GM12878 (cell line): ENCODE measurements at regions not wholly inside any gene's neighbourhood (a gene's known extent, or its start where the extent isn't known, plus 50 kb on each side); places are given as distances from the start of the nearest gene placed in this dataset.

Source experiments
- ATAC-seq: fragments of 200-7000 bp; cut with Tn5 transposase; 3 replicates; pipeline ENCODE4 v1.9.1; 2020; ENCODE audit warnings: mild to moderate bottlenecking, moderate library complexity
- BruUV-seq: library from RNA; stranded (reverse); fragments of 400-500 nt; replicated peaks from 2 replicates; lab custom pipeline; 2021; lab: Mats Ljungman, UMichigan
- CTCF ChIA-PET: fragments of 300-600 bp; sonication (Branson Sonifier 250); formaldehyde crosslinking; extraction: SDS; loops from one replicate; lab custom pipeline; 2021; ENCODE audit warnings: inconsistent platforms; lab: Yijun Ruan, JAX
- POLR2A ChIA-PET: fragments of 350-600 bp; formaldehyde crosslinking; extraction: SDS; loops from one replicate; lab custom pipeline; 2021; ENCODE audit warnings: inconsistent platforms; lab: Charles Lee
- RAD21 ChIA-PET: fragments of 300-600 bp; sonication (Branson Sonifier 250); formaldehyde crosslinking; loops from one replicate; lab custom pipeline; 2023; ENCODE audit warnings: antibody characterized with exemption; ENCODE audit not compliant: unreplicated experiment; lab: Charles Lee
- SMC1A ChIA-PET: fragments of 300-600 bp; sonication (Branson Sonifier 250); formaldehyde crosslinking; loops from one replicate; lab custom pipeline; 2023; ENCODE audit not compliant: unreplicated experiment, uncharacterized antibody; lab: Charles Lee
- DNase-seq: peaks from one replicate; pipeline ENCODE4 v3.0.0-alpha.2; 2011; ENCODE audit warnings: low read depth, low spot score
- FAIRE-seq: peaks from 3 replicates; lab custom pipeline; 2011; peaks lifted over from hg19 to GRCh38; lab: Jason Lieb, UNC
- H2AFZ ChIP-seq: 2 replicates; pipeline ENCODE4 v1.6.0; 2011; ENCODE audit warnings: low read depth, low read length, control low read depth; ENCODE audit not compliant: control insufficient read depth
- H3K27ac ChIP-seq: 2 replicates; pipeline ENCODE4 v1.5.1; 2011; ENCODE audit warnings: control low read depth; ENCODE audit not compliant: control insufficient read depth, insufficient read depth
- H3K27me3 ChIP-seq, 2 experiments: replicated peaks in 1 of 2; 2 replicates each; pipeline versions ENCODE4 v1.6.0 to v1.6.1; 2011; ENCODE audit warnings: low read length in 1 of 2; ENCODE audit not compliant: control insufficient read depth in 2 of 2, insufficient read depth in 2 of 2
- H3K36me3 ChIP-seq, 2 experiments: 2 replicates each; pipeline ENCODE4 v1.5.1; 2011; ENCODE audit warnings: low read length in 1 of 2; ENCODE audit not compliant: control insufficient read depth in 2 of 2, insufficient read depth in 2 of 2
- H3K4me1 ChIP-seq: 2 replicates; pipeline ENCODE4 v1.6.1; 2011; ENCODE audit warnings: mild to moderate bottlenecking, low read length, moderate library complexity, mixed read lengths; ENCODE audit not compliant: control insufficient read depth, insufficient read depth
- H3K4me2 ChIP-seq: 2 replicates; pipeline ENCODE4 v1.6.0; 2011; ENCODE audit warnings: control low read depth; ENCODE audit not compliant: control insufficient read depth, insufficient read depth
- H3K4me3 ChIP-seq: fragments of 200-600 bp; sonication (generic); 2 replicates; pipeline ENCODE4 v1.5.1; 2016
- H3K79me2 ChIP-seq: 2 replicates; pipeline ENCODE4 v1.6.0; 2011; ENCODE audit warnings: low read length; ENCODE audit not compliant: control insufficient read depth, insufficient read depth
- H3K9ac ChIP-seq: 2 replicates; pipeline ENCODE4 v1.8.0; 2011; ENCODE audit warnings: low read length, control low read depth, mixed read lengths; ENCODE audit not compliant: control insufficient read depth, insufficient read depth
- H3K9me3 ChIP-seq: replicated peaks from 3 replicates; pipeline ENCODE4 v1.5.1; 2011; ENCODE audit warnings: mild to moderate bottlenecking, low read length; ENCODE audit not compliant: control insufficient read depth, insufficient read depth
- H4K20me1 ChIP-seq: 2 replicates; pipeline ENCODE4 v1.6.0; 2011; ENCODE audit not compliant: control insufficient read depth, insufficient read depth
- HDAC6 ChIP-seq: fragments of 200-600 bp; sonication (generic); IDR thresholded peaks from one replicate; pipeline ENCODE4 v1.8.0; 2017; ENCODE audit warnings: antibody characterized with exemption; ENCODE audit not compliant: unreplicated experiment
- KLF5 ChIP-seq: fragments of 450-650 bp; IDR thresholded peaks from 2 replicates; pipeline ENCODE4 v1.6.1; 2014; ENCODE audit warnings: mild to moderate bottlenecking; ENCODE audit not compliant: partially characterized antibody
- SP1 ChIP-seq: IDR thresholded peaks from one replicate; pipeline ENCODE4 v1.6.1; 2011; ENCODE audit warnings: low read depth, low read length
- SUZ12 ChIP-seq: fragments of 200-600 bp; sonication (generic); IDR thresholded peaks from one replicate; pipeline ENCODE4 v1.6.1; 2018; ENCODE audit warnings: antibody characterized with exemption, mild to moderate bottlenecking; ENCODE audit not compliant: unreplicated experiment
- ZSCAN29 ChIP-seq: fragments of 450-650 bp; IDR thresholded peaks from 2 replicates; pipeline ENCODE4 v1.6.1; 2017; ENCODE audit warnings: mild to moderate bottlenecking, moderate library complexity
- in situ Hi-C: fragments of 300-500 bp; cut with MboI; formaldehyde crosslinking; loops from 9 replicates; pipeline ENCODE4 v1.14.3; 2018; ENCODE audit warnings: mixed read lengths
- intact Hi-C: fragments of 100-400 bp; cut with micrococcal nuclease; formaldehyde crosslinking; loops from one replicate; pipeline ENCODE4 v1.14.2; 2022; ENCODE audit not compliant: unreplicated experiment
- TF ChIP-seq, protein P1 (sequence below): IDR thresholded peaks from 2 replicates; pipeline ENCODE4 v1.6.1; 2011; ENCODE audit warnings: borderline replicate concordance, low read depth, mild to moderate bottlenecking, moderate library complexity, low read length; ENCODE audit not compliant: insufficient read depth, poor library complexity, severe bottlenecking
- TF ChIP-seq, protein P2 (sequence below): IDR thresholded peaks from 2 replicates; pipeline ENCODE4 v1.6.1; 2011; ENCODE audit warnings: low read depth, mild to moderate bottlenecking, low read length, moderate library complexity, borderline replicate concordance; ENCODE audit errors: extremely low read depth
- TF ChIP-seq, protein P3 (sequence below): IDR thresholded peaks from 2 replicates; pipeline ENCODE4 v1.6.1; 2012; ENCODE audit warnings: improper control_type of control experiment, low read depth, low read length; ENCODE audit not compliant: insufficient replicate concordance

DNA sequence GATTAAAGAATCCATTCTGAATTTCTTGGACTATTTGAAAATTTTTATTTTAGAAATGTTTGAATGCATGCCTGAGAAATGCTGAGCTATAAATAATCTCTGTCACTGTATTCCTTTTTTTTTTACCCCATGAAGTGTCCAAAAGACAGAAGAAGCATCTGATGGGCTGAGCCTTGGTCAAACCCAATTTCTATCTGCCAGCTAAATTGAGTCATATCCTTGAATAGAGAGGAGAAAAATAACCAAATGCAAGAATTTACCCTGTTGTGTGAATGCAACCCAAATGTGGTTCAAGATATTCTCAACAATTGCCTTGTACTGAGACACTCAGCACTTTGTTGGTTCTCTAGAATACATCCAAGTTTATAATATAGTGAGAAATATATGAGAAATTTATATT lies 223.5 kb downstream of the UBE2E3 start:
- no peak for DNase-seq
- H3K4me2 ChIP-seq: no peak overlapping the region
- no peaks in the 10 kb centered on the region for H3K79me2 ChIP-seq
- H3K36me3 ChIP-seq: no peaks in the 10 kb centered on the region
- H2AFZ ChIP-seq: no peak overlapping the region
- no peak for TF ChIP-seq KLF5
- TF ChIP-seq, protein P1, sequence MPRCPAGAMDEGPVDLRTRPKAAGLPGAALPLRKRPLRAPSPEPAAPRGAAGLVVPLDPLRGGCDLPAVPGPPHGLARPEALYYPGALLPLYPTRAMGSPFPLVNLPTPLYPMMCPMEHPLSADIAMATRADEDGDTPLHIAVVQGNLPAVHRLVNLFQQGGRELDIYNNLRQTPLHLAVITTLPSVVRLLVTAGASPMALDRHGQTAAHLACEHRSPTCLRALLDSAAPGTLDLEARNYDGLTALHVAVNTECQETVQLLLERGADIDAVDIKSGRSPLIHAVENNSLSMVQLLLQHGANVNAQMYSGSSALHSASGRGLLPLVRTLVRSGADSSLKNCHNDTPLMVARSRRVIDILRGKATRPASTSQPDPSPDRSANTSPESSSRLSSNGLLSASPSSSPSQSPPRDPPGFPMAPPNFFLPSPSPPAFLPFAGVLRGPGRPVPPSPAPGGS: no peak
- TF ChIP-seq ZSCAN29: no peak
- TF ChIP-seq, protein P2, sequence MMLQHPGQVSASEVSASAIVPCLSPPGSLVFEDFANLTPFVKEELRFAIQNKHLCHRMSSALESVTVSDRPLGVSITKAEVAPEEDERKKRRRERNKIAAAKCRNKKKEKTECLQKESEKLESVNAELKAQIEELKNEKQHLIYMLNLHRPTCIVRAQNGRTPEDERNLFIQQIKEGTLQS: no peak
- no peak for TF ChIP-seq HDAC6
- no peak for TF ChIP-seq SP1
- no peak for TF ChIP-seq SUZ12
- TF ChIP-seq, protein P3, sequence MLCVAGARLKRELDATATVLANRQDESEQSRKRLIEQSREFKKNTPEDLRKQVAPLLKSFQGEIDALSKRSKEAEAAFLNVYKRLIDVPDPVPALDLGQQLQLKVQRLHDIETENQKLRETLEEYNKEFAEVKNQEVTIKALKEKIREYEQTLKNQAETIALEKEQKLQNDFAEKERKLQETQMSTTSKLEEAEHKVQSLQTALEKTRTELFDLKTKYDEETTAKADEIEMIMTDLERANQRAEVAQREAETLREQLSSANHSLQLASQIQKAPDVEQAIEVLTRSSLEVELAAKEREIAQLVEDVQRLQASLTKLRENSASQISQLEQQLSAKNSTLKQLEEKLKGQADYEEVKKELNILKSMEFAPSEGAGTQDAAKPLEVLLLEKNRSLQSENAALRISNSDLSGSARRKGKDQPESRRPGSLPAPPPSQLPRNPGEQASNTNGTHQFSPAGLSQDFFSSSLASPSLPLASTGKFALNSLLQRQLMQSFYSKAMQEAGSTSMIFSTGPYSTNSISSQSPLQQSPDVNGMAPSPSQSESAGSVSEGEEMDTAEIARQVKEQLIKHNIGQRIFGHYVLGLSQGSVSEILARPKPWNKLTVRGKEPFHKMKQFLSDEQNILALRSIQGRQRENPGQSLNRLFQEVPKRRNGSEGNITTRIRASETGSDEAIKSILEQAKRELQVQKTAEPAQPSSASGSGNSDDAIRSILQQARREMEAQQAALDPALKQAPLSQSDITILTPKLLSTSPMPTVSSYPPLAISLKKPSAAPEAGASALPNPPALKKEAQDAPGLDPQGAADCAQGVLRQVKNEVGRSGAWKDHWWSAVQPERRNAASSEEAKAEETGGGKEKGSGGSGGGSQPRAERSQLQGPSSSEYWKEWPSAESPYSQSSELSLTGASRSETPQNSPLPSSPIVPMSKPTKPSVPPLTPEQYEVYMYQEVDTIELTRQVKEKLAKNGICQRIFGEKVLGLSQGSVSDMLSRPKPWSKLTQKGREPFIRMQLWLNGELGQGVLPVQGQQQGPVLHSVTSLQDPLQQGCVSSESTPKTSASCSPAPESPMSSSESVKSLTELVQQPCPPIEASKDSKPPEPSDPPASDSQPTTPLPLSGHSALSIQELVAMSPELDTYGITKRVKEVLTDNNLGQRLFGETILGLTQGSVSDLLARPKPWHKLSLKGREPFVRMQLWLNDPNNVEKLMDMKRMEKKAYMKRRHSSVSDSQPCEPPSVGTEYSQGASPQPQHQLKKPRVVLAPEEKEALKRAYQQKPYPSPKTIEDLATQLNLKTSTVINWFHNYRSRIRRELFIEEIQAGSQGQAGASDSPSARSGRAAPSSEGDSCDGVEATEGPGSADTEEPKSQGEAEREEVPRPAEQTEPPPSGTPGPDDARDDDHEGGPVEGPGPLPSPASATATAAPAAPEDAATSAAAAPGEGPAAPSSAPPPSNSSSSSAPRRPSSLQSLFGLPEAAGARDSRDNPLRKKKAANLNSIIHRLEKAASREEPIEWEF: no peak
- intact Hi-C loops: no loop called here
- BruUV-seq: no TSS peak
- ChIA-PET RAD21 (no interaction called here), POLR2A (no interaction called here), CTCF (no interaction called here), SMC1A (interaction anchor here (1.2 kb wide), 1 partner anchor 14 kb away, joined by 3 read pairs; no protein-coding TSS in a partner anchor)
- no peak for FAIRE-seq
- H3K4me3 ChIP-seq: no peak overlapping the region
- ATAC-seq: no peak
- H3K27me3 ChIP-seq: no peaks in the 10 kb centered on the region
- in situ Hi-C loops: no loop called here
- no peaks in the 10 kb centered on the region for H3K4me1 ChIP-seq
- H3K27ac ChIP-seq: no peak overlapping the region
- H4K20me1 ChIP-seq: no peaks in the 10 kb centered on the region
- H3K9me3 ChIP-seq: peaks cover 3% of the 10 kb centered on the region; the same call in 2 of the 3 replicates
- no peak overlapping the region for H3K9ac ChIP-seq
